LNCaP clone FGC (cell line): ENCODE measurements at regions not wholly inside any gene's neighbourhood (a gene's known extent, or its start where the extent isn't known, plus 50 kb on each side); places are given as distances from the start of the nearest gene placed in this dataset.

Experiments
- DNase-seq: peaks from one replicate; pipeline ENCODE4 v3.0.0-alpha.2; 2011; ENCODE audit warnings: low read depth
- H3K4me3 ChIP-seq: 2 replicates; pipeline ENCODE4 v1.5.1; 2011; ENCODE audit warnings: mild to moderate bottlenecking, low read depth, low read length, control low read depth
- TF ChIP-seq, protein P1 (sequence below): IDR thresholded peaks from 2 replicates; pipeline ENCODE4 v1.5.1; 2012; ENCODE audit warnings: mild to moderate bottlenecking; ENCODE audit not compliant: control insufficient read depth, insufficient read depth; ENCODE audit errors: extremely low read depth

- TF ChIP-seq, protein P1, sequence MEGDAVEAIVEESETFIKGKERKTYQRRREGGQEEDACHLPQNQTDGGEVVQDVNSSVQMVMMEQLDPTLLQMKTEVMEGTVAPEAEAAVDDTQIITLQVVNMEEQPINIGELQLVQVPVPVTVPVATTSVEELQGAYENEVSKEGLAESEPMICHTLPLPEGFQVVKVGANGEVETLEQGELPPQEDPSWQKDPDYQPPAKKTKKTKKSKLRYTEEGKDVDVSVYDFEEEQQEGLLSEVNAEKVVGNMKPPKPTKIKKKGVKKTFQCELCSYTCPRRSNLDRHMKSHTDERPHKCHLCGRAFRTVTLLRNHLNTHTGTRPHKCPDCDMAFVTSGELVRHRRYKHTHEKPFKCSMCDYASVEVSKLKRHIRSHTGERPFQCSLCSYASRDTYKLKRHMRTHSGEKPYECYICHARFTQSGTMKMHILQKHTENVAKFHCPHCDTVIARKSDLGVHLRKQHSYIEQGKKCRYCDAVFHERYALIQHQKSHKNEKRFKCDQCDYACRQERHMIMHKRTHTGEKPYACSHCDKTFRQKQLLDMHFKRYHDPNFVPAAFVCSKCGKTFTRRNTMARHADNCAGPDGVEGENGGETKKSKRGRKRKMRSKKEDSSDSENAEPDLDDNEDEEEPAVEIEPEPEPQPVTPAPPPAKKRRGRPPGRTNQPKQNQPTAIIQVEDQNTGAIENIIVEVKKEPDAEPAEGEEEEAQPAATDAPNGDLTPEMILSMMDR: no peak
- no peak for DNase-seq
- H3K4me3 ChIP-seq: no peak overlapping the region
These were observed 136.2 kb upstream of the TSHZ3 start for GRCh38 chr19:31485472-31485871.

DNA sequence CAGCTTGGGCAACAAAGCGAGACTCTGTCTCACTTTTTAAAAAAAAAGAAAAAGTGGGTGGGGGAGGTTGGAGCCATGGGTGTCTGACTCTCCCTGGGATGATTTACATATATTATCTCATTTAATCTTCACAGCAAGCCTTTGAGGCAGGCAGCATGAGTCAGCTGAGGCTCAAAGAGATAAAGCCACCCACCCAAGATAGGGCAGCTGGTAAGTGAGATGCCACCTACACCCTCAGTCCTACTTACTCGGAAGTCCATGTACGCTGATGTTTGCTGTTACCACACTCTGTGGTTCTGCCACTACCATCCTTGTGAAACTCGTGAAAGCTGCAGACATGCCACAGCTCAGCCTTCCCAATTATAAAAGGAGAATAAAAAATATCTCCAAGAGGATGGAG is 142.0 kb upstream of the TSHZ3 start:
- TF ChIP-seq, protein P1: no peak
- no peak overlapping the region for H3K4me3 ChIP-seq
- DNase-seq: no peak

DNA sequence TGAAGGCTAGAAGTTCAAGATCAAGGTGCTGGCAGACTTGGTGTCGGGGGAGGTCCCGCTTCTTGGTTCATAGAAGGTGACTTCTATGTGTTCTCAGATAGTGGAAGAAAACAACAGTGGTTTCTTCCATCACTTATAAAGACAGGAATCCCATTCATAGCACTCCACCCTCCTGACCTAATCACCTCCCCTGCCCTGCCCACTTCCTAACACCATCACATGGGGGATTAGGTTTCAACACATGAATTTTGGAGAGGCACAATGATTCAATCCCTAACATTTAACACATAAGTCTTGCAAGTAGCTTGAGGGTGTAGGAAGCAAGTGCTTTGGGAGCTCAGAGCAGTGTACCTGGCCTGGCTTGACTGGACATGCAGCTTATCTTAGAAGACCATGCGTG is 142.8 kb upstream of the TSHZ3 start:
- DNase-seq: no peak
- no peak overlapping the region for H3K4me3 ChIP-seq
- TF ChIP-seq, protein P1: no peak

- H3K4me3 ChIP-seq: no peak overlapping the region
- no peak for DNase-seq
- TF ChIP-seq, protein P1: no peak
These were observed 146.8 kb upstream of the TSHZ3 start for GRCh38 chr19:31496076-31496475.

- TF ChIP-seq, protein P1: no peak
- no peak for DNase-seq
- no peak overlapping the region for H3K4me3 ChIP-seq
These were observed 148.5 kb upstream of the TSHZ3 start for GRCh38 chr19:31497709-31498108.

DNA sequence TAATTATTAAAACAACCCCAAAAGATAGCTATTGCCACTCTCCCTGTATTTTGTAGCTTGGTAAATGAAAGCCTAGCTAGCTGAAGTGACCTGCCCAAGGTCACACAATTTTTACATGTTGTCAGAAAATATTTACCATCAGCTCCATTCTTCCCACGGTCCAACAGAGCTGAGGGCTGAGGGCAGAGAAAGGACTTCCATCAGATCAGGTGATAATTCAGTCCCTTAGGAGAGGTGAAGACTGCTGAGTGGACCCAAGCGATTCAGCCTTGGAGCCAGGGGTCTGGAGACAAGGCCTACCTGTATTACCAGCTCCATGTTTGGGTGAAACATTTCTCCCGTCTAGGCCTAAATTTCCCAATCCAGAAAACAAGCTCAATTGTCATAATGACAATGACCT is 149.5 kb upstream of the TSHZ3 start:
- no peak for DNase-seq
- TF ChIP-seq, protein P1: no peak
- H3K4me3 ChIP-seq: no peak overlapping the region
